OCI-LY1 (cell line): ENCODE measurements at regions not wholly inside any gene's neighbourhood (a gene's known extent, or its start where the extent isn't known, plus 50 kb on each side); places are given as distances from the start of the nearest gene placed in this dataset.

Experiments
- H2AFZ ChIP-seq: fragments of 200-600 bp; sonication (generic), shearing (Covaris generic); 2 replicates; pipeline ENCODE4 v1.6.0; 2014; ENCODE audit warnings: antibody characterized with exemption, mild to moderate bottlenecking, low read length
- H3F3A ChIP-seq: fragments of 200-600 bp; sonication (generic), shearing (Covaris generic); 2 replicates; pipeline ENCODE4 v1.6.0; 2014; ENCODE audit warnings: mild to moderate bottlenecking, antibody characterized with exemption, low read length, moderate library complexity; ENCODE audit not compliant: insufficient read depth
- H3K27ac ChIP-seq: fragments of 200-600 bp; sonication (generic); 2 replicates; pipeline ENCODE4 v1.5.1; 2014; ENCODE audit warnings: low read length, mixed run types, mild to moderate bottlenecking, low read depth; ENCODE audit not compliant: poor library complexity, severe bottlenecking
- H3K27me3 ChIP-seq: fragments of 200-600 bp; sonication (generic); 2 replicates; pipeline ENCODE4 v1.6.0; 2014; ENCODE audit warnings: antibody characterized with exemption, mild to moderate bottlenecking, low read length, moderate library complexity; ENCODE audit not compliant: insufficient read depth
- H3K36me3 ChIP-seq: fragments of 200-600 bp; sonication (generic); 2 replicates; pipeline ENCODE4 v1.6.1; 2014; ENCODE audit warnings: mild to moderate bottlenecking, antibody characterized with exemption, low read length, moderate library complexity, mixed read lengths; ENCODE audit not compliant: insufficient read depth
- H3K4me1 ChIP-seq: fragments of 200-600 bp; sonication (generic); 2 replicates; pipeline ENCODE4 v1.5.1; 2014; ENCODE audit warnings: mild to moderate bottlenecking, low read length, moderate library complexity; ENCODE audit not compliant: insufficient read depth, severe bottlenecking
- H3K4me2 ChIP-seq: fragments of 200-600 bp; sonication (generic), shearing (Covaris generic); 2 replicates; pipeline ENCODE4 v1.6.1; 2014; ENCODE audit warnings: low read length
- H3K4me3 ChIP-seq: fragments of 200-600 bp; sonication (generic); 2 replicates; pipeline ENCODE4 v1.5.1; 2014; ENCODE audit warnings: low read length, low read depth, mild to moderate bottlenecking, mixed read lengths; ENCODE audit not compliant: poor library complexity, severe bottlenecking
- H3K79me2 ChIP-seq: fragments of 200-600 bp; shearing (Covaris generic); 2 replicates; pipeline ENCODE4 v1.6.1; 2016; ENCODE audit warnings: mixed run types, low read length, mixed read lengths; ENCODE audit not compliant: insufficient read depth
- H3K9ac ChIP-seq: fragments of 200-600 bp; sonication (generic), shearing (Covaris generic); 2 replicates; pipeline ENCODE4 v1.6.1; 2014; ENCODE audit warnings: mild to moderate bottlenecking, low read length, mixed read lengths
- H3K9me2 ChIP-seq: fragments of 200-600 bp; sonication (generic), shearing (Covaris generic); 2 replicates; pipeline ENCODE4 v1.6.1; 2014; ENCODE audit warnings: low read depth, mild to moderate bottlenecking, low read length, mixed read lengths
- H3K9me3 ChIP-seq: fragments of 200-600 bp; shearing (Covaris generic); 2 replicates; pipeline ENCODE4 v1.6.1; 2014; ENCODE audit warnings: low read length, mixed read lengths
- H4K20me1 ChIP-seq: fragments of 200-600 bp; sonication (generic), shearing (Covaris generic); 2 replicates; pipeline ENCODE4 v1.6.0; 2016; ENCODE audit warnings: mild to moderate bottlenecking, low read length; ENCODE audit not compliant: insufficient read depth
- EZH2 ChIP-seq: fragments of 200-600 bp; sonication (generic), shearing (Covaris generic); IDR thresholded peaks from 2 replicates; pipeline ENCODE4 v1.8.0; 2017; ENCODE audit warnings: borderline replicate concordance, mixed run types, mild to moderate bottlenecking, antibody characterized with exemption, low read length, moderate library complexity, mixed read lengths
- TF ChIP-seq, protein P1 (sequence below): fragments of 200-600 bp; sonication (generic), shearing (Covaris generic); IDR thresholded peaks from 2 replicates; pipeline ENCODE4 v1.5.1; 2017; ENCODE audit warnings: mild to moderate bottlenecking, antibody characterized with exemption, low read length, moderate library complexity, mixed read lengths

GRCh38 chr3:28173836-28174235 lies 67.6 kb upstream of the CMC1 start:
- TF ChIP-seq, protein P1, sequence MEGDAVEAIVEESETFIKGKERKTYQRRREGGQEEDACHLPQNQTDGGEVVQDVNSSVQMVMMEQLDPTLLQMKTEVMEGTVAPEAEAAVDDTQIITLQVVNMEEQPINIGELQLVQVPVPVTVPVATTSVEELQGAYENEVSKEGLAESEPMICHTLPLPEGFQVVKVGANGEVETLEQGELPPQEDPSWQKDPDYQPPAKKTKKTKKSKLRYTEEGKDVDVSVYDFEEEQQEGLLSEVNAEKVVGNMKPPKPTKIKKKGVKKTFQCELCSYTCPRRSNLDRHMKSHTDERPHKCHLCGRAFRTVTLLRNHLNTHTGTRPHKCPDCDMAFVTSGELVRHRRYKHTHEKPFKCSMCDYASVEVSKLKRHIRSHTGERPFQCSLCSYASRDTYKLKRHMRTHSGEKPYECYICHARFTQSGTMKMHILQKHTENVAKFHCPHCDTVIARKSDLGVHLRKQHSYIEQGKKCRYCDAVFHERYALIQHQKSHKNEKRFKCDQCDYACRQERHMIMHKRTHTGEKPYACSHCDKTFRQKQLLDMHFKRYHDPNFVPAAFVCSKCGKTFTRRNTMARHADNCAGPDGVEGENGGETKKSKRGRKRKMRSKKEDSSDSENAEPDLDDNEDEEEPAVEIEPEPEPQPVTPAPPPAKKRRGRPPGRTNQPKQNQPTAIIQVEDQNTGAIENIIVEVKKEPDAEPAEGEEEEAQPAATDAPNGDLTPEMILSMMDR: no peak
- no peak for TF ChIP-seq EZH2
- Histone ChIP-seq H3K27ac (no peak overlapping the region), H3K9me3 (no peaks in the 10 kb centered on the region), H3K4me1 (no peaks in the 10 kb centered on the region), H3K4me3 (no peak overlapping the region), H3K27me3 (no peaks in the 10 kb centered on the region), H3K9ac (no peak overlapping the region), H3K79me2 (no peaks in the 10 kb centered on the region), H3K9me2 (no peaks in the 10 kb centered on the region), H2AFZ (no peak overlapping the region), H4K20me1 (no peaks in the 10 kb centered on the region), H3K4me2 (no peak overlapping the region), H3K36me3 (no peaks in the 10 kb centered on the region), H3F3A (no peaks in the 10 kb centered on the region)

GRCh38 chr3:28186748-28187147 lies 54.7 kb upstream of the CMC1 start:
- TF ChIP-seq EZH2: no peak
- TF ChIP-seq, protein P1: no peak
- H3K79me2 ChIP-seq: no peaks in the 10 kb centered on the region
- no peak overlapping the region for H3K27ac ChIP-seq
- H3K9me3 ChIP-seq: no peaks in the 10 kb centered on the region
- no peak overlapping the region for H3K4me2 ChIP-seq
- no peak overlapping the region for H3K9ac ChIP-seq
- no peak overlapping the region for H2AFZ ChIP-seq
- H3K4me1 ChIP-seq: no peaks in the 10 kb centered on the region
- no peaks in the 10 kb centered on the region for H4K20me1 ChIP-seq
- H3K9me2 ChIP-seq: no peaks in the 10 kb centered on the region
- H3K27me3 ChIP-seq: no peaks in the 10 kb centered on the region
- H3F3A ChIP-seq: no peaks in the 10 kb centered on the region
- H3K4me3 ChIP-seq: no peak overlapping the region
- no peaks in the 10 kb centered on the region for H3K36me3 ChIP-seq

DNA sequence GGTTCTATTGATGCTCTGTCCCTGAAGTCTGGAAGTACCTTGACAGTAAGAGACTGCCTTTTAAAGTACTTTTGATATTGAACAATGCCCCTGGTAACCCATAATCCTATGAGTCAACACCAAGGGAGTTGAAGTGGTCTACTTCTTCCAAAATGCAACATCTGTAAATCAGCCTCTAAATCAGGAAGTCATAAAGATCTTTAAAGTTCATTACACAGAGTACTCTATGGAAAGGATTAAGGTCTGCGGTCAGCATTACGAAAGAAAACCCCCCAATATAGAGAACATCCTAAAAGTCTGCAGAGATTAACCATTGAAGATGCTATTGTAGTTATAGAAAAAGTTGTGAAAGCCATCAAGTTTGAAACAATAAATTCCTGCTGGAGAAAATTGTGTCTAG lies 52.7 kb upstream of the CMC1 start:
- Histone ChIP-seq H3K36me3 (no peaks in the 10 kb centered on the region), H3K4me1 (no peaks in the 10 kb centered on the region), H4K20me1 (no peaks in the 10 kb centered on the region), H3K4me2 (no peak overlapping the region), H3K4me3 (no peak overlapping the region), H3K27me3 (no peaks in the 10 kb centered on the region), H3K9me3 (no peaks in the 10 kb centered on the region), H3K27ac (no peak overlapping the region), H3K79me2 (no peaks in the 10 kb centered on the region), H3K9ac (no peak overlapping the region), H3F3A (no peaks in the 10 kb centered on the region), H2AFZ (no peak overlapping the region), H3K9me2 (no peaks in the 10 kb centered on the region)
- TF ChIP-seq, protein P1: no peak
- TF ChIP-seq EZH2: no peak
